CD4-positive, CD25-positive, alpha-beta regulatory T cell (primary cell): ENCODE measurements at regions not wholly inside any gene's neighbourhood (a gene's known extent, or its start where the extent isn't known, plus 50 kb on each side); places are given as distances from the start of the nearest gene placed in this dataset.
"Not testable (repeated sequence)": the region's sequence is repeated elsewhere in the genome, so short reads cannot be mapped to it uniquely, and the experiment has no call there.

Source experiments
- ATAC-seq, 2 donors: fragments of 150-1000 bp; cut with Tn5 transposase; one replicate each; pipeline ENCODE4 v1.10.0; 2021; ENCODE audit warnings: low read depth in 2 of 2, moderate number of reproducible peaks in 2 of 2, moderate library complexity in 1 of 2
- DNase-seq, 3 donors: peaks; one replicate each; pipeline versions ENCODE4 v3.0.0 to v3.0.0-alpha.2; 2012 to 2022; ENCODE audit warnings: mixed read lengths in 1 of 3
- H3K27ac ChIP-seq: one replicate; pipeline ENCODE4 v1.7.0; 2013; ENCODE audit warnings: mild to moderate bottlenecking, low read length; ENCODE audit not compliant: insufficient read depth, poor library complexity, severe bottlenecking
- H3K27me3 ChIP-seq: one replicate; pipeline ENCODE4 v1.7.0; 2013; ENCODE audit warnings: low read length; ENCODE audit not compliant: control insufficient read depth, insufficient read depth
- H3K36me3 ChIP-seq: one replicate; pipeline ENCODE4 v1.7.0; 2013; ENCODE audit warnings: mild to moderate bottlenecking, low read length, moderate library complexity; ENCODE audit not compliant: control insufficient read depth, insufficient read depth
- H3K4me1 ChIP-seq: 2 replicates; pipeline ENCODE4 v1.7.0; 2013; ENCODE audit warnings: mild to moderate bottlenecking, low read length; ENCODE audit not compliant: insufficient read depth, control insufficient read depth, poor library complexity, severe bottlenecking
- H3K4me3 ChIP-seq: one replicate; pipeline ENCODE4 v1.7.0; 2013; ENCODE audit warnings: low read depth, mild to moderate bottlenecking, low read length, moderate library complexity
- H3K9me3 ChIP-seq, 2 experiments: 1 replicate in 1 of 2; 2 replicates in 1 of 2; pipeline ENCODE4 v1.7.0; 2013; ENCODE audit warnings: low read length in 2 of 2, mild to moderate bottlenecking in 1 of 2, moderate library complexity in 1 of 2; ENCODE audit not compliant: control insufficient read depth in 2 of 2
- H3K27ac Mint-ChIP-seq, 3 donors: one replicate each; pipeline ENCODE4 v1.8.0; 2020 to 2022; ENCODE audit warnings: mild to moderate bottlenecking in 3 of 3, mixed read lengths in 3 of 3, moderate library complexity in 2 of 3
- H3K27me3 Mint-ChIP-seq: one replicate; pipeline ENCODE4 v1.8.0; 2022; ENCODE audit warnings: mild to moderate bottlenecking, mixed read lengths
- H3K36me3 Mint-ChIP-seq: one replicate; pipeline ENCODE4 v1.8.0; 2020; ENCODE audit warnings: mixed read lengths
- H3K4me1 Mint-ChIP-seq, 4 donors: one replicate each; pipeline ENCODE4 v1.8.0; 2020 to 2022; ENCODE audit warnings: mixed read lengths in 4 of 4, mild to moderate bottlenecking in 1 of 4
- H3K4me3 Mint-ChIP-seq, 4 donors: one replicate each; pipeline ENCODE4 v1.8.0; 2020 to 2022; ENCODE audit warnings: mild to moderate bottlenecking in 4 of 4, mixed read lengths in 4 of 4, moderate library complexity in 3 of 4
- H3K9me3 Mint-ChIP-seq, 7 donors: one replicate each; pipeline ENCODE4 v1.8.0; 2020 to 2022; ENCODE audit warnings: mixed read lengths in 7 of 7, mild to moderate bottlenecking in 3 of 7, moderate library complexity in 2 of 7

- H3K4me1 ChIP-seq: no peaks in the 10 kb centered on the region
- H3K27ac ChIP-seq: no peak overlapping the region
- Mint-ChIP-seq H3K4me1 (no peaks in the 10 kb centered on the region), H3K36me3 (no peaks in the 10 kb centered on the region), H3K4me3 (no peak overlapping the region), H3K9me3 (peaks cover 0 to 4% (median 0%) of the 10 kb centered on the region in 7 donors), H3K27ac (no peak overlapping the region), H3K27me3 (no peaks in the 10 kb centered on the region)
- H3K4me3 ChIP-seq: no peak overlapping the region
- no peak for ATAC-seq
- no peaks in the 10 kb centered on the region for H3K9me3 ChIP-seq
- DNase-seq: no peak
- no peaks in the 10 kb centered on the region for H3K27me3 ChIP-seq
- no peaks in the 10 kb centered on the region for H3K36me3 ChIP-seq
These were observed 548.0 kb downstream of the CCSER2 start for GRCh38 chr10:84876116-84876999.

GRCh38 chr10:84879991-84880390 is 551.6 kb downstream of the CCSER2 start:
- no peak for ATAC-seq
- no peak overlapping the region for H3K27ac Mint-ChIP-seq

GRCh38 chr10:84881696-84882095 is 553.3 kb downstream of the CCSER2 start:
- ATAC-seq, H3K4me1 ChIP-seq, H3K27ac Mint-ChIP-seq, H3K4me1 Mint-ChIP-seq, H3K36me3 Mint-ChIP-seq, H3K36me3 ChIP-seq, H3K4me3 Mint-ChIP-seq, H3K9me3 ChIP-seq, H3K27ac ChIP-seq, H3K4me3 ChIP-seq, H3K9me3 Mint-ChIP-seq, H3K27me3 Mint-ChIP-seq, H3K27me3 ChIP-seq, DNase-seq: not testable (repeated sequence)

More at GRCh38 chr10:84879991-84880390, 551.6 kb downstream of the CCSER2 start:
- Histone ChIP-seq H3K9me3 (no peaks in the 10 kb centered on the region), H3K36me3 (no peaks in the 10 kb centered on the region), H3K4me3 (no peak overlapping the region), H3K27ac (no peak overlapping the region), H3K4me1 (no peaks in the 10 kb centered on the region), H3K27me3 (no peaks in the 10 kb centered on the region)
- H3K4me1 Mint-ChIP-seq: no peaks in the 10 kb centered on the region
- H3K9me3 Mint-ChIP-seq: peaks cover 0 to 4% (median 0%) of the 10 kb centered on the region in 7 donors
- no peaks in the 10 kb centered on the region for H3K36me3 Mint-ChIP-seq
- DNase-seq: no peak
- H3K27me3 Mint-ChIP-seq: no peaks in the 10 kb centered on the region
- H3K4me3 Mint-ChIP-seq: no peak overlapping the region

GRCh38 chr10:84890706-84891105 is 562.3 kb downstream of the CCSER2 start:
- H3K9me3 Mint-ChIP-seq: peaks cover 0 to 4% (median 1%) of the 10 kb centered on the region in 7 donors
- ATAC-seq: no peak
- Histone ChIP-seq H3K36me3 (no peaks in the 10 kb centered on the region), H3K27ac (no peak overlapping the region), H3K27me3 (no peaks in the 10 kb centered on the region), H3K4me1 (no peaks in the 10 kb centered on the region), H3K9me3 (no peaks in the 10 kb centered on the region), H3K4me3 (no peak overlapping the region)
- H3K27me3 Mint-ChIP-seq: no peaks in the 10 kb centered on the region
- H3K27ac Mint-ChIP-seq: no peak overlapping the region
- no peak overlapping the region for H3K4me3 Mint-ChIP-seq
- DNase-seq: no peak
- no peaks in the 10 kb centered on the region for H3K36me3 Mint-ChIP-seq
- H3K4me1 Mint-ChIP-seq: no peaks in the 10 kb centered on the region

DNA sequence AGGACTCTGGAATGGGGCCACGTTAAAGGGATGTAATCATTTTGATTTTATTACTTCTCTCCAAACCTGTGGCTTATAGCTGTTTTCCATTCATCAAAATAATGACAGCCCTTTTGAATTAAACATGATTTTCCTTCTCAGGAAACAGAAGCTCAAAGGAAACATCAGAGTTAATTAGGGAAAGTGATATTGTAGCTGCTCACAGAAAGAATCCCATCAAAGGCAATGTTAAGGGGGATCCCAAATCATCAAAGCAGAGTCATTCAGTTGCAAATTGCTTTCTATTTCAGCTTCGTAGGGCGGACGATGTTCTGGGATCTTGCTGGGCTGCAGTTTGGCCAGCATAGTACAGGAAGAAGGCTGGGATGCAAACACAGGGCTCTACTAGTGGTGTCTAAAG is 563.2 kb downstream of the CCSER2 start:
- no peaks in the 10 kb centered on the region for H3K4me1 Mint-ChIP-seq
- ATAC-seq (no peak), DNase-seq (no peak)
- H3K4me3 ChIP-seq: no peak overlapping the region
- no peaks in the 10 kb centered on the region for H3K9me3 ChIP-seq
- H3K27me3 Mint-ChIP-seq: no peaks in the 10 kb centered on the region
- no peaks in the 10 kb centered on the region for H3K27me3 ChIP-seq
- H3K36me3 Mint-ChIP-seq: no peaks in the 10 kb centered on the region
- H3K4me1 ChIP-seq: no peaks in the 10 kb centered on the region
- H3K36me3 ChIP-seq: no peaks in the 10 kb centered on the region
- H3K27ac ChIP-seq: no peak overlapping the region
- H3K9me3 Mint-ChIP-seq: peaks cover 0 to 4% (median 1%) of the 10 kb centered on the region in 7 donors
- H3K27ac Mint-ChIP-seq: no peak overlapping the region
- H3K4me3 Mint-ChIP-seq: no peak overlapping the region

DNA sequence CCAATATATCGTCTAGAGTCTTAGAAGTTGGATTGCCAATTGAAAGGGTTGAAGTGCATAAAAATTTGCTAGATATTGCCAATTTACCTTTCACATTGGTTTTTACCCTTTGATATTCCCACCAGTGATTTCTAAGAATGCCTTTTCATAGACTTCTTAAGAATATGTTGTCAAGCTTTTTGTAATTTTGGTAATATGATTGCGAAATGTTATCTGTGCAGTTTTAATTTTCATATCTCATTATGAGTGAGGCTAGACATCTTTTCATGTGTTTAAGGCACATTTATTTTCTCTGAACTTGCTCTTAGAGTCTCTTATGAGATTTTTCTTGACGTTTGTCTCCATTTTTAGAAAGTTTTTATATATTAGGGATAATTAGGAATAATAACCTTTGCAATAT is 567.2 kb downstream of the CCSER2 start:
- ATAC-seq: no peak
- H3K36me3 ChIP-seq: no peaks in the 10 kb centered on the region
- no peak overlapping the region for H3K27ac Mint-ChIP-seq
- H3K36me3 Mint-ChIP-seq: no peaks in the 10 kb centered on the region
- no peaks in the 10 kb centered on the region for H3K27me3 ChIP-seq
- H3K4me1 ChIP-seq: no peaks in the 10 kb centered on the region
- H3K27ac ChIP-seq: no peak overlapping the region
- no peak overlapping the region for H3K4me3 Mint-ChIP-seq
- H3K4me3 ChIP-seq: no peak overlapping the region
- H3K27me3 Mint-ChIP-seq: no peaks in the 10 kb centered on the region
- no peaks in the 10 kb centered on the region for H3K9me3 ChIP-seq
- H3K9me3 Mint-ChIP-seq: peaks cover 0 to 2% (median 0%) of the 10 kb centered on the region in 7 donors
- H3K4me1 Mint-ChIP-seq: no peaks in the 10 kb centered on the region
- no peak for DNase-seq

DNA sequence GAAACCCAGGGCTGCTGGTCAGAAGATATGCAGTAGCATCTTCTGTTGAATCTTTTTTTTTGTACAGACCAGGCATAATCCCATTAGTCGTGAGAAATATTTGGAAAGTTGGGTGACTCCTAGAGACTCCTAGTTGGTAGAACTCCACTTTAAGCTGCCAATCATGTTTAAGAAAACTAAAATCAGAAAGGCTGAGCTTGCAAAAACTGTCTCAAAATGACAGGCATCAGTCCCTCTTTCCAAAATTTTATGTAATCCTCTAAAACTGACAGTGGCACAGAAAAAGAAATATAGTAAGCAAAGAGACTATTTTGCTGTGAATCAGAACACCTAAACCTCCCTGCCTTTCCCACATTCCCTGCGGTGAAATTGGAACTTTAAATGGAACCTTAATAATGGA is 568.5 kb downstream of the CCSER2 start:
- Mint-ChIP-seq H3K9me3 (peaks cover 0 to 3% (median 0%) of the 10 kb centered on the region in 7 donors), H3K4me1 (no peaks in the 10 kb centered on the region), H3K27ac (no peak overlapping the region), H3K36me3 (no peaks in the 10 kb centered on the region), H3K27me3 (no peaks in the 10 kb centered on the region), H3K4me3 (no peak overlapping the region)
- no peak for DNase-seq
- H3K4me3 ChIP-seq: no peak overlapping the region
- H3K27me3 ChIP-seq: no peaks in the 10 kb centered on the region
- H3K36me3 ChIP-seq: no peaks in the 10 kb centered on the region
- H3K4me1 ChIP-seq: no peaks in the 10 kb centered on the region
- H3K27ac ChIP-seq: no peak overlapping the region
- ATAC-seq: no peak
- H3K9me3 ChIP-seq: no peaks in the 10 kb centered on the region

DNA sequence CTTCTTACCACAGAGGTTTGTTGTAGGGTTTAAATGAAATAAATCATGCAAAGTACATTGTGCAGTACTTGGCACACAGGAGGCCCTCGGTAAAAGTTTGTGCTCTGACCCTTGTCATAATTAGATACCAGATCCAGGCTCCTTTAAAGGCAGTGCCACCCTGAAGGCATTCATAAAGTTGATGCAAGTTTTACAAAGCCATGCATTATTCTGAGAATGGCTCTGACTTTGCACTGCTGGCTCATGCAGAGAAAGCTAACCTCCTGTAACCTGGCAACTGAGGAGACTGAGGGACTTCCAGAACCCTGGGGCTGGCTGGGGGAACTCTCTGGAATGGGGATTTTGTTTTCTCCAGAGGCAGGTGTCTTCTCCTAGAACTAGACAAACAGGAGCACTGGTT is 570.9 kb downstream of the CCSER2 start:
- ATAC-seq: no peak
- H3K27ac Mint-ChIP-seq: no peak overlapping the region

More for the DNA sequence above, 570.9 kb downstream of the CCSER2 start:
- Histone ChIP-seq H3K27me3 (no peaks in the 10 kb centered on the region), H3K4me1 (no peaks in the 10 kb centered on the region), H3K27ac (no peak overlapping the region), H3K9me3 (no peaks in the 10 kb centered on the region), H3K36me3 (no peaks in the 10 kb centered on the region), H3K4me3 (no peak overlapping the region)
- H3K36me3 Mint-ChIP-seq: no peaks in the 10 kb centered on the region
- no peak for DNase-seq
- H3K4me1 Mint-ChIP-seq: no peaks in the 10 kb centered on the region
- H3K9me3 Mint-ChIP-seq: peaks cover 0 to 3% (median 0%) of the 10 kb centered on the region in 7 donors
- no peak overlapping the region for H3K4me3 Mint-ChIP-seq
- peaks cover 7% of the 10 kb centered on the region for H3K27me3 Mint-ChIP-seq
